Prostate gland (tissue), 2 donors: ENCODE measurements at regions not wholly inside any gene's neighbourhood (a gene's known extent, or its start where the extent isn't known, plus 50 kb on each side); places are given as distances from the start of the nearest gene placed in this dataset.
"Not testable (repeated sequence)": the region's sequence is repeated elsewhere in the genome, so short reads cannot be mapped to it uniquely, and the experiment has no call there.

Experiments used
- CTCF ChIP-seq, 4 experiments: fragments of 200-600 bp in 2 of 4; fragments of 450-650 bp in 2 of 4; sonication (generic) in 2 of 4; IDR thresholded peaks; 1 replicate in 3 of 4; 2 replicates in 1 of 4; pipeline ENCODE4 v1.5.1; 2016 to 2019; ENCODE audit warnings: antibody characterized with exemption in 4 of 4, mild to moderate bottlenecking in 2 of 4, moderate library complexity in 2 of 4
- POLR2A ChIP-seq: fragments of 450-650 bp; IDR thresholded peaks from one replicate; pipeline ENCODE4 v1.6.1; 2016; ENCODE audit warnings: antibody characterized with exemption, mild to moderate bottlenecking
- POLR2AphosphoS5 ChIP-seq: sonication (generic); formaldehyde crosslinking; IDR thresholded peaks from one replicate; pipeline ENCODE4 v1.6.1; 2017; ENCODE audit warnings: antibody characterized with exemption

- not testable (repeated sequence) for TF ChIP-seq POLR2AphosphoS5; POLR2A; CTCF (IDR thresholded peaks at IDR 0.05)
Measured at GRCh38 chr5:154636786-154637185, 118.4 kb upstream of the LARP1 start.
